ENCODE measurements at regions not wholly inside any gene's neighbourhood (a gene's known extent, or its start where the extent isn't known, plus 50 kb on each side); places are given as distances from the start of the nearest gene placed in this dataset.

GRCh38 chr10:33655921-33656320 lies 321.5 kb upstream of the NRP1 start:
- no peak for TF ChIP-seq EZH2 (IDR thresholded peaks at IDR 0.05; ENCODE audit: borderline replicate concordance, insufficient read depth, low read depth, low read length, poor library complexity, severe bottlenecking)
- no peak for TF ChIP-seq CTCF (IDR thresholded peaks at IDR 0.05)
- Mint-ChIP-seq H3K4me3 (no peak overlapping the region), H3K9me3 (ENCODE audit: insufficient read depth) (peaks cover 12% of the 10 kb centered on the region), H3K4me1 (no peaks in the 10 kb centered on the region), H3K27me3 (no peaks in the 10 kb centered on the region), H3K27ac (no peak overlapping the region)
- no peak overlapping the region for H3K4me2 ChIP-seq (replicated peaks; ENCODE audit: low read depth, low read length, poor library complexity, severe bottlenecking)
- H3K27me3 ChIP-seq (replicated peaks in 1 of 4; ENCODE audit: control extremely low read depth in 1 of 4, control insufficient read depth in 3 of 4, insufficient read depth in 4 of 4, low read length in 3 of 4), result no peaks in the 10 kb centered on the region
- ChIA-PET CTCF (no interaction called here), POLR2A (no interaction called here)
- no peak overlapping the region for H3K9ac ChIP-seq (ENCODE audit: low read length)
- H3K79me2 ChIP-seq (ENCODE audit: control insufficient read depth, insufficient read depth, low read length), result no peaks in the 10 kb centered on the region
- intact Hi-C loops (cut with micrococcal nuclease), result no loop called here
- no peak overlapping the region for H3K27ac ChIP-seq (ENCODE audit: low read length in 2 of 2)
- no peaks in the 10 kb centered on the region for H3K36me3 ChIP-seq (replicated peaks in 1 of 2; ENCODE audit: control extremely low read depth in 1 of 2, control insufficient read depth in 1 of 2, extremely low read depth in 1 of 2, insufficient read depth in 2 of 2, low read length in 1 of 2)
- no peaks in the 10 kb centered on the region for H3K4me1 ChIP-seq (ENCODE audit: control insufficient read depth in 2 of 2, insufficient read depth in 2 of 2, low read length in 2 of 2)
- H2AFZ ChIP-seq (ENCODE audit: insufficient read depth, low read depth, low read length, poor library complexity, severe bottlenecking), result no peak overlapping the region
- DNase-seq (no peak), ATAC-seq (ENCODE audit: low read depth) (no peak)
- no peaks in the 10 kb centered on the region for H3K9me3 ChIP-seq (ENCODE audit: control extremely low read depth in 1 of 3, control insufficient read depth in 2 of 3, insufficient read depth in 1 of 3, low read length in 2 of 3)
- H4K20me1 ChIP-seq (ENCODE audit: control insufficient read depth, insufficient read depth, low read length, poor library complexity, severe bottlenecking), result no peaks in the 10 kb centered on the region
- no peak overlapping the region for H3K4me3 ChIP-seq (ENCODE audit: control extremely low read depth in 1 of 5, extremely low read depth in 1 of 5, insufficient read depth in 1 of 5, low read depth in 2 of 5, low read length in 4 of 5)
- 100% methylated on average over 2 of the region's 3 CpGs for WGBS (ENCODE audit: insufficient coverage)

- Histone ChIP-seq H3K4me2 (replicated peaks; ENCODE audit: low read depth, low read length, poor library complexity, severe bottlenecking) (no peak overlapping the region), H3K27ac (ENCODE audit: low read length in 2 of 2) (no peak overlapping the region), H3K79me2 (ENCODE audit: control insufficient read depth, insufficient read depth, low read length) (no peaks in the 10 kb centered on the region), H3K9ac (ENCODE audit: low read length) (no peak overlapping the region), H2AFZ (ENCODE audit: insufficient read depth, low read depth, low read length, poor library complexity, severe bottlenecking) (no peak overlapping the region), H3K36me3 (replicated peaks in 1 of 2; ENCODE audit: control extremely low read depth in 1 of 2, control insufficient read depth in 1 of 2, extremely low read depth in 1 of 2, insufficient read depth in 2 of 2, low read length in 1 of 2) (no peaks in the 10 kb centered on the region), H4K20me1 (ENCODE audit: control insufficient read depth, insufficient read depth, low read length, poor library complexity, severe bottlenecking) (no peaks in the 10 kb centered on the region), H3K4me3 (ENCODE audit: control extremely low read depth in 1 of 5, extremely low read depth in 1 of 5, insufficient read depth in 1 of 5, low read depth in 2 of 5, low read length in 4 of 5) (no peak overlapping the region), H3K4me1 (ENCODE audit: control insufficient read depth in 2 of 2, insufficient read depth in 2 of 2, low read length in 2 of 2) (no peaks in the 10 kb centered on the region), H3K27me3 (replicated peaks in 1 of 4; ENCODE audit: control extremely low read depth in 1 of 4, control insufficient read depth in 3 of 4, insufficient read depth in 4 of 4, low read length in 3 of 4) (no peaks in the 10 kb centered on the region), H3K9me3 (ENCODE audit: control extremely low read depth in 1 of 3, control insufficient read depth in 2 of 3, insufficient read depth in 1 of 3, low read length in 2 of 3) (no peaks in the 10 kb centered on the region)
- POLR2A ChIA-PET, result no interaction called here
- Mint-ChIP-seq H3K4me1 (no peaks in the 10 kb centered on the region), H3K27ac (no peak overlapping the region), H3K9me3 (ENCODE audit: insufficient read depth) (peaks cover 12% of the 10 kb centered on the region), H3K27me3 (no peaks in the 10 kb centered on the region), H3K4me3 (no peak overlapping the region)
- WGBS (ENCODE audit: insufficient coverage), result 68% methylated on average over 4 of the region's 8 CpGs
- CTCF ChIA-PET, result no interaction called here
- DNase-seq, result no peak
- no peak for ATAC-seq (ENCODE audit: low read depth)
- no peak for TF ChIP-seq CTCF (IDR thresholded peaks at IDR 0.05)
- TF ChIP-seq EZH2 (IDR thresholded peaks at IDR 0.05; ENCODE audit: borderline replicate concordance, insufficient read depth, low read depth, low read length, poor library complexity, severe bottlenecking), result no peak
- intact Hi-C loops (cut with micrococcal nuclease), result no loop called here
Measured at GRCh38 chr10:33655165-33655815, 320.8 kb upstream of the NRP1 start.

All from B cell (primary cell).